ENCODE measurements at regions not wholly inside any gene's neighbourhood (a gene's known extent, or its start where the extent isn't known, plus 50 kb on each side); places are given as distances from the start of the nearest gene placed in this dataset.

GRCh38 chr5:4246447-4246846 is 650.8 kb downstream of the IRX1 start:
- ChIA-PET POLR2A (no interaction called here), CTCF (no interaction called here)
- Histone ChIP-seq H3K4me1 (ENCODE audit: control insufficient read depth in 2 of 2, insufficient read depth in 2 of 2, low read length in 2 of 2) (no peaks in the 10 kb centered on the region), H3K4me3 (ENCODE audit: low read length) (no peak overlapping the region), H3K9me3 (ENCODE audit: control insufficient read depth in 2 of 3, low read length in 3 of 3) (no peaks in the 10 kb centered on the region), H3K27me3 (ENCODE audit: control insufficient read depth in 2 of 2, insufficient read depth in 2 of 2, low read length in 2 of 2) (no peaks in the 10 kb centered on the region), H3K36me3 (ENCODE audit: control insufficient read depth in 2 of 3, insufficient read depth in 3 of 3, low read length in 3 of 3) (no peaks in the 10 kb centered on the region), H3K27ac (ENCODE audit: low read depth, low read length) (no peak overlapping the region)
- H3K36me3 Mint-ChIP-seq: no peaks in the 10 kb centered on the region
- peaks cover 0 to 6% (median 0%) of the 10 kb centered on the region in 5 donors for H3K27me3 Mint-ChIP-seq
- DNase-seq (no peak), ATAC-seq (no peak)
- no peak overlapping the region for H3K4me3 Mint-ChIP-seq
- no peak overlapping the region for H3K27ac Mint-ChIP-seq
- no peaks in the 10 kb centered on the region for H3K4me1 Mint-ChIP-seq
- intact Hi-C loops (cut with micrococcal nuclease): no loop called here
- peaks cover 0 to 10% (median 3%) of the 10 kb centered on the region in 11 donors for H3K9me3 Mint-ChIP-seq

GRCh38 chr5:4250254-4250653 is 654.6 kb downstream of the IRX1 start:
- Mint-ChIP-seq H3K27ac (no peak overlapping the region), H3K36me3 (no peaks in the 10 kb centered on the region), H3K9me3 (peaks cover 0 to 15% (median 3%) of the 10 kb centered on the region in 11 donors), H3K4me1 (no peaks in the 10 kb centered on the region), H3K4me3 (no peak overlapping the region), H3K27me3 (peaks cover 0 to 6% (median 0%) of the 10 kb centered on the region in 5 donors)
- intact Hi-C loops (cut with micrococcal nuclease): no loop called here
- POLR2A ChIA-PET: no interaction called here
- Histone ChIP-seq H3K27me3 (ENCODE audit: control insufficient read depth in 2 of 2, insufficient read depth in 2 of 2, low read length in 2 of 2) (no peaks in the 10 kb centered on the region), H3K36me3 (ENCODE audit: control insufficient read depth in 2 of 3, insufficient read depth in 3 of 3, low read length in 3 of 3) (no peaks in the 10 kb centered on the region), H3K4me3 (ENCODE audit: low read length) (no peak overlapping the region), H3K9me3 (ENCODE audit: control insufficient read depth in 2 of 3, low read length in 3 of 3) (no peaks in the 10 kb centered on the region), H3K4me1 (ENCODE audit: control insufficient read depth in 2 of 2, insufficient read depth in 2 of 2, low read length in 2 of 2) (no peaks in the 10 kb centered on the region), H3K27ac (ENCODE audit: low read depth, low read length) (no peak overlapping the region)
- CTCF ChIA-PET: no interaction called here
- ATAC-seq (no peak), DNase-seq (no peak)

GRCh38 chr5:4252385-4252784 is 656.8 kb downstream of the IRX1 start:
- ChIA-PET CTCF (no interaction called here), POLR2A (no interaction called here)
- no peaks in the 10 kb centered on the region for H3K36me3 ChIP-seq (ENCODE audit: control insufficient read depth in 2 of 3, insufficient read depth in 3 of 3, low read length in 3 of 3)
- no peaks in the 10 kb centered on the region for H3K9me3 ChIP-seq (ENCODE audit: control insufficient read depth in 2 of 3, low read length in 3 of 3)
- Mint-ChIP-seq H3K27ac (no peak overlapping the region), H3K4me3 (no peak overlapping the region), H3K27me3 (no peaks in the 10 kb centered on the region), H3K4me1 (no peaks in the 10 kb centered on the region), H3K9me3 (peaks cover 0 to 11% (median 3%) of the 10 kb centered on the region in 11 donors), H3K36me3 (no peaks in the 10 kb centered on the region)
- no peaks in the 10 kb centered on the region for H3K4me1 ChIP-seq (ENCODE audit: control insufficient read depth in 2 of 2, insufficient read depth in 2 of 2, low read length in 2 of 2)
- DNase-seq: no peak
- H3K4me3 ChIP-seq (ENCODE audit: low read length): no peak overlapping the region
- ATAC-seq: no peak
- intact Hi-C loops (cut with micrococcal nuclease): no loop called here
- H3K27me3 ChIP-seq (ENCODE audit: control insufficient read depth in 2 of 2, insufficient read depth in 2 of 2, low read length in 2 of 2): no peaks in the 10 kb centered on the region
- H3K27ac ChIP-seq (ENCODE audit: low read depth, low read length): no peak overlapping the region

GRCh38 chr5:4254736-4255135 is 659.1 kb downstream of the IRX1 start:
- H3K36me3 ChIP-seq (ENCODE audit: control insufficient read depth in 2 of 3, insufficient read depth in 3 of 3, low read length in 3 of 3): no peaks in the 10 kb centered on the region
- CTCF ChIA-PET: no interaction called here
- Mint-ChIP-seq H3K4me1 (no peaks in the 10 kb centered on the region), H3K27me3 (no peaks in the 10 kb centered on the region), H3K9me3 (peaks cover 0 to 15% (median 3%) of the 10 kb centered on the region in 11 donors), H3K27ac (no peak overlapping the region), H3K4me3 (no peak overlapping the region), H3K36me3 (no peaks in the 10 kb centered on the region)
- POLR2A ChIA-PET: no interaction called here
- DNase-seq (no peak), ATAC-seq (no peak)
- no peak overlapping the region for H3K4me3 ChIP-seq (ENCODE audit: low read length)
- no peaks in the 10 kb centered on the region for H3K27me3 ChIP-seq (ENCODE audit: control insufficient read depth in 2 of 2, insufficient read depth in 2 of 2, low read length in 2 of 2)
- no peak overlapping the region for H3K27ac ChIP-seq (ENCODE audit: low read depth, low read length)
- intact Hi-C loops (cut with micrococcal nuclease): no loop called here
- no peaks in the 10 kb centered on the region for H3K9me3 ChIP-seq (ENCODE audit: control insufficient read depth in 2 of 3, low read length in 3 of 3)
- H3K4me1 ChIP-seq (ENCODE audit: control insufficient read depth in 2 of 2, insufficient read depth in 2 of 2, low read length in 2 of 2): no peaks in the 10 kb centered on the region

GRCh38 chr5:4255441-4255840 is 659.8 kb downstream of the IRX1 start:
- POLR2A ChIA-PET: no interaction called here
- intact Hi-C loops (cut with micrococcal nuclease): no loop called here
- no peaks in the 10 kb centered on the region for H3K4me1 Mint-ChIP-seq
- Histone ChIP-seq H3K27me3 (ENCODE audit: control insufficient read depth in 2 of 2, insufficient read depth in 2 of 2, low read length in 2 of 2) (no peaks in the 10 kb centered on the region), H3K4me3 (ENCODE audit: low read length) (no peak overlapping the region), H3K36me3 (ENCODE audit: control insufficient read depth in 2 of 3, insufficient read depth in 3 of 3, low read length in 3 of 3) (no peaks in the 10 kb centered on the region), H3K9me3 (ENCODE audit: control insufficient read depth in 2 of 3, low read length in 3 of 3) (no peaks in the 10 kb centered on the region), H3K27ac (ENCODE audit: low read depth, low read length) (no peak overlapping the region), H3K4me1 (ENCODE audit: control insufficient read depth in 2 of 2, insufficient read depth in 2 of 2, low read length in 2 of 2) (no peaks in the 10 kb centered on the region)
- no peak overlapping the region for H3K27ac Mint-ChIP-seq
- H3K27me3 Mint-ChIP-seq: no peaks in the 10 kb centered on the region
- peaks cover 0 to 15% (median 3%) of the 10 kb centered on the region in 11 donors for H3K9me3 Mint-ChIP-seq
- H3K4me3 Mint-ChIP-seq: no peak overlapping the region
- no peak for DNase-seq
- CTCF ChIA-PET: no interaction called here
- ATAC-seq: no peak
- no peaks in the 10 kb centered on the region for H3K36me3 Mint-ChIP-seq

GRCh38 chr5:4258170-4258569 is 662.5 kb downstream of the IRX1 start:
- no peak overlapping the region for H3K4me3 ChIP-seq (ENCODE audit: low read length)
- intact Hi-C loops (cut with micrococcal nuclease): no loop called here
- no peaks in the 10 kb centered on the region for H3K4me1 ChIP-seq (ENCODE audit: control insufficient read depth in 2 of 2, insufficient read depth in 2 of 2, low read length in 2 of 2)
- H3K9me3 Mint-ChIP-seq: peaks cover 0 to 16% (median 3%) of the 10 kb centered on the region in 11 donors
- H3K36me3 ChIP-seq (ENCODE audit: control insufficient read depth in 2 of 3, insufficient read depth in 3 of 3, low read length in 3 of 3): no peaks in the 10 kb centered on the region
- H3K9me3 ChIP-seq (ENCODE audit: control insufficient read depth in 2 of 3, low read length in 3 of 3): no peaks in the 10 kb centered on the region
- no peaks in the 10 kb centered on the region for H3K27me3 Mint-ChIP-seq
- H3K4me1 Mint-ChIP-seq: no peaks in the 10 kb centered on the region
- H3K36me3 Mint-ChIP-seq: no peaks in the 10 kb centered on the region
- H3K27me3 ChIP-seq (ENCODE audit: control insufficient read depth in 2 of 2, insufficient read depth in 2 of 2, low read length in 2 of 2): no peaks in the 10 kb centered on the region
- CTCF ChIA-PET: no interaction called here
- no peak overlapping the region for H3K27ac Mint-ChIP-seq
- no peak for DNase-seq
- H3K27ac ChIP-seq (ENCODE audit: low read depth, low read length): no peak overlapping the region
- ATAC-seq: no peak
- no peak overlapping the region for H3K4me3 Mint-ChIP-seq
- POLR2A ChIA-PET: no interaction called here

- H3K36me3 Mint-ChIP-seq: peaks cover 0 to 6% (median 0%) of the 10 kb centered on the region in 5 donors
- Histone ChIP-seq H3K36me3 (ENCODE audit: control insufficient read depth in 2 of 3, insufficient read depth in 3 of 3, low read length in 3 of 3) (no peaks in the 10 kb centered on the region), H3K4me1 (ENCODE audit: control insufficient read depth in 2 of 2, insufficient read depth in 2 of 2, low read length in 2 of 2) (no peaks in the 10 kb centered on the region), H3K4me3 (ENCODE audit: low read length) (no peak overlapping the region), H3K9me3 (ENCODE audit: control insufficient read depth in 2 of 3, low read length in 3 of 3) (peaks cover 0 to 5% (median 0%) of the 10 kb centered on the region in 3 experiments), H3K27me3 (ENCODE audit: control insufficient read depth in 2 of 2, insufficient read depth in 2 of 2, low read length in 2 of 2) (no peaks in the 10 kb centered on the region), H3K27ac (ENCODE audit: low read depth, low read length) (no peak overlapping the region)
- no peak for DNase-seq
- H3K4me1 Mint-ChIP-seq: no peaks in the 10 kb centered on the region
- intact Hi-C loops (cut with micrococcal nuclease): no loop called here
- ChIA-PET CTCF (no interaction called here), POLR2A (no interaction called here)
- no peak for ATAC-seq
- no peak overlapping the region for H3K4me3 Mint-ChIP-seq
- H3K27ac Mint-ChIP-seq: no peak overlapping the region
- H3K9me3 Mint-ChIP-seq: peaks cover 4 to 38% (median 17%) of the 10 kb centered on the region in 11 donors
- no peaks in the 10 kb centered on the region for H3K27me3 Mint-ChIP-seq
Observed at GRCh38 chr5:4271193-4271592, 675.6 kb downstream of the IRX1 start.
